Fibroblast of lung (primary cell): ENCODE measurements at regions not wholly inside any gene's neighbourhood (a gene's known extent, or its start where the extent isn't known, plus 50 kb on each side); places are given as distances from the start of the nearest gene placed in this dataset.
"Not testable (repeated sequence)": the region's sequence is repeated elsewhere in the genome, so short reads cannot be mapped to it uniquely, and the experiment has no call there.

ENCODE experiments used
- DNase-seq, 2 donors: peaks; one replicate each; pipeline versions ENCODE4 v3.0.0 to v3.0.0-alpha.2; 2010; ENCODE audit warnings: low read depth in 2 of 2
- H2AFZ ChIP-seq: 2 replicates; pipeline ENCODE4 v1.5.1; 2012; ENCODE audit warnings: low read length, control low read depth, inconsistent platforms
- H3K27ac ChIP-seq: 2 replicates; pipeline ENCODE4 v1.5.1; 2011; ENCODE audit warnings: low read length, control low read depth; ENCODE audit not compliant: insufficient read depth
- H3K27me3 ChIP-seq: 2 replicates; pipeline ENCODE4 v1.5.1; 2011; ENCODE audit warnings: mild to moderate bottlenecking, low read length; ENCODE audit not compliant: control insufficient read depth, insufficient read depth
- H3K36me3 ChIP-seq: 2 replicates; pipeline ENCODE4 v1.5.1; 2011; ENCODE audit warnings: low read length; ENCODE audit not compliant: control insufficient read depth, insufficient read depth
- H3K4me1 ChIP-seq: 2 replicates; pipeline ENCODE4 v1.5.1; 2011; ENCODE audit warnings: low read length; ENCODE audit not compliant: control insufficient read depth, insufficient read depth; ENCODE audit errors: extremely low read depth
- H3K4me2 ChIP-seq: 2 replicates; pipeline ENCODE4 v1.5.1; 2011; ENCODE audit warnings: low read length, control low read depth; ENCODE audit not compliant: insufficient read depth; ENCODE audit errors: extremely low read depth
- H3K4me3 ChIP-seq, 4 experiments: fragments of 200-600 bp in 1 of 4; sonication (generic) in 1 of 4; replicated peaks in 1 of 4; 2 replicates each; pipeline ENCODE4 v1.5.1; 2011 to 2016; ENCODE audit warnings: low read length in 4 of 4, low read depth in 3 of 4, mild to moderate bottlenecking in 3 of 4, control low read depth in 2 of 4, inconsistent platforms in 1 of 4, mixed read lengths in 1 of 4; ENCODE audit not compliant: insufficient read depth in 1 of 4; ENCODE audit errors: control extremely low read depth in 1 of 4
- H3K79me2 ChIP-seq: 2 replicates; pipeline ENCODE4 v1.5.1; 2012; ENCODE audit warnings: mild to moderate bottlenecking, low read length, inconsistent platforms; ENCODE audit not compliant: control insufficient read depth, insufficient read depth
- H3K9ac ChIP-seq: 2 replicates; pipeline ENCODE4 v1.5.1; 2011; ENCODE audit warnings: mild to moderate bottlenecking, low read length, control low read depth; ENCODE audit not compliant: insufficient read depth
- H3K9me3 ChIP-seq: 2 replicates; pipeline ENCODE4 v1.5.1; 2012; ENCODE audit warnings: low read depth, low read length; ENCODE audit not compliant: control insufficient read depth, insufficient read depth
- H4K20me1 ChIP-seq: 2 replicates; pipeline ENCODE4 v1.5.1; 2011; ENCODE audit warnings: low read length; ENCODE audit not compliant: control insufficient read depth, insufficient read depth; ENCODE audit errors: extremely low read depth
- CTCF ChIP-seq, 2 donors: IDR thresholded peaks in 1 of 2; conservative IDR thresholded peaks in 1 of 2; 1 replicate in 1 of 2; 2 replicates in 1 of 2; pipeline ENCODE4 v1.5.1; 2011 to 2012; ENCODE audit warnings: low read length in 2 of 2, control low read depth in 1 of 2, inconsistent platforms in 1 of 2, low read depth in 1 of 2, mild to moderate bottlenecking in 1 of 2
- EZH2 ChIP-seq: IDR thresholded peaks from 2 replicates; pipeline ENCODE4 v1.5.1; 2012; ENCODE audit warnings: low read length, control low read depth, mild to moderate bottlenecking; ENCODE audit errors: missing control alignments

- Histone ChIP-seq H3K79me2 (no peaks in the 10 kb centered on the region), H3K27me3 (no peaks in the 10 kb centered on the region), H3K4me2 (no peak overlapping the region), H2AFZ (no peak overlapping the region), H3K27ac (no peak overlapping the region), H3K9me3 (no peaks in the 10 kb centered on the region), H3K4me1 (no peaks in the 10 kb centered on the region), H3K9ac (no peak overlapping the region), H3K4me3 (no peak overlapping the region), H3K36me3 (no peaks in the 10 kb centered on the region), H4K20me1 (no peaks in the 10 kb centered on the region)
- TF ChIP-seq CTCF (conservative IDR thresholded peaks at IDR 0.05 in 1 of 2, IDR thresholded peaks at IDR 0.05 in 1 of 2; ENCODE audit: low read depth in 1 of 2, low read length in 2 of 2) (no peak), EZH2 (no peak)
- DNase-seq: no peak
These were observed 143.2 kb downstream of the SLITRK5 start for GRCh38 chr13:87814403-87814802.

- no peak overlapping the region for H3K4me2 ChIP-seq
- no peaks in the 10 kb centered on the region for H3K4me1 ChIP-seq
These were observed 149.1 kb downstream of the SLITRK5 start for GRCh38 chr13:87820241-87820640.

GRCh38 chr13:87821512-87821911, 150.3 kb downstream of the SLITRK5 start:
- Histone ChIP-seq H4K20me1 (no peaks in the 10 kb centered on the region), H2AFZ (no peak overlapping the region), H3K4me2 (no peak overlapping the region), H3K36me3 (no peaks in the 10 kb centered on the region), H3K27ac (no peak overlapping the region), H3K9me3 (no peaks in the 10 kb centered on the region), H3K4me3 (peak overlapping the region in 1 of 4 experiments; percentile 31), H3K4me1 (no peaks in the 10 kb centered on the region), H3K79me2 (no peaks in the 10 kb centered on the region), H3K9ac (no peak overlapping the region), H3K27me3 (no peaks in the 10 kb centered on the region)
- peak in 1 of 2 donors; percentile 53 for DNase-seq
- no peak for TF ChIP-seq CTCF (conservative IDR thresholded peaks at IDR 0.05 in 1 of 2, IDR thresholded peaks at IDR 0.05 in 1 of 2; ENCODE audit: low read depth in 1 of 2, low read length in 2 of 2)

More at GRCh38 chr13:87820241-87820640, 149.1 kb downstream of the SLITRK5 start:
- Histone ChIP-seq H2AFZ (no peak overlapping the region), H4K20me1 (no peaks in the 10 kb centered on the region), H3K36me3 (no peaks in the 10 kb centered on the region), H3K9me3 (no peaks in the 10 kb centered on the region), H3K9ac (no peak overlapping the region), H3K27ac (no peak overlapping the region), H3K79me2 (no peaks in the 10 kb centered on the region), H3K4me3 (no peak overlapping the region), H3K27me3 (no peaks in the 10 kb centered on the region)
- DNase-seq: peak in 1 of 2 donors; percentile 88
- TF ChIP-seq EZH2 (no peak), CTCF (conservative IDR thresholded peaks at IDR 0.05 in 1 of 2, IDR thresholded peaks at IDR 0.05 in 1 of 2; ENCODE audit: low read depth in 1 of 2, low read length in 2 of 2) (no peak)

- H4K20me1 ChIP-seq, H3K27ac ChIP-seq, H3K4me1 ChIP-seq, H3K36me3 ChIP-seq, H3K79me2 ChIP-seq, H3K27me3 ChIP-seq, H2AFZ ChIP-seq, H3K4me3 ChIP-seq, H3K9ac ChIP-seq, H3K9me3 ChIP-seq, H3K4me2 ChIP-seq: not testable (repeated sequence)
- peak in 1 of 2 donors; percentile 12 for DNase-seq
These were observed 155.1 kb downstream of the SLITRK5 start for GRCh38 chr13:87826301-87826700.
